ENCODE measurements at regions not wholly inside any gene's neighbourhood (a gene's known extent, or its start where the extent isn't known, plus 50 kb on each side); places are given as distances from the start of the nearest gene placed in this dataset.

DNA sequence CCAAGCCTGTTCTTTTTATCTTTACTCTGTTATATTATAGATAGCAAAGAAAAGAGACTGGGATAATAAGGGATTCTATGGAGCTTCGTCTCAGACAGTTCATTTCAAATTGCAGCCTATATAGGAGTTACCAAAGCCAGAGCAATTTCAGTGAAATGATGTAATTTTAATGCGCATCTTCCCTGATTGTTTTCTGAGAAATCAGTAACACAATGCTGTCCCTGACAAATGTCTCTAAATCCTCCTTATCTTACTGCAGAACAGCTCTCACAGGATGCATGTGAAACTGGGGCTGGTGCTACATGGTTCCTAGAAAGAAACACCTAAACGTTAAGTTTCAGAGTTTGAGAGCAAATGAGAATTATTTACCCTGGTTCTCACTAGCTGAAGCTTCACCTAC is 467.9 kb upstream of the ANO3 start:
- H3K4me1 ChIP-seq (ENCODE audit: control insufficient read depth, extremely low read depth, insufficient read depth, low read length): no peaks in the 10 kb centered on the region
- H3K4me2 ChIP-seq (ENCODE audit: control insufficient read depth, extremely low read depth, insufficient read depth, low read depth, low read length): no peak overlapping the region
- no peak for FAIRE-seq
- no peak overlapping the region for H3K27ac ChIP-seq (ENCODE audit: control insufficient read depth, insufficient read depth, low read length)
- no peak overlapping the region for H3K9ac ChIP-seq (ENCODE audit: control insufficient read depth, extremely low read depth, insufficient read depth, low read length)
- no peaks in the 10 kb centered on the region for H3K9me3 ChIP-seq (ENCODE audit: control insufficient read depth, low read depth, low read length)
- H3K36me3 ChIP-seq (ENCODE audit: control insufficient read depth in 2 of 2, extremely low read depth in 1 of 2, insufficient read depth in 2 of 2, low read length in 2 of 2): no peaks in the 10 kb centered on the region
- DNase-seq (ENCODE audit: low read depth, low spot score): no peak
- dilution Hi-C loops (cut with MboI; ENCODE audit: extremely low pct_ligation_motif_present, low sequenced_read_pairs): no loop called here
- TF ChIP-seq, protein P1, sequence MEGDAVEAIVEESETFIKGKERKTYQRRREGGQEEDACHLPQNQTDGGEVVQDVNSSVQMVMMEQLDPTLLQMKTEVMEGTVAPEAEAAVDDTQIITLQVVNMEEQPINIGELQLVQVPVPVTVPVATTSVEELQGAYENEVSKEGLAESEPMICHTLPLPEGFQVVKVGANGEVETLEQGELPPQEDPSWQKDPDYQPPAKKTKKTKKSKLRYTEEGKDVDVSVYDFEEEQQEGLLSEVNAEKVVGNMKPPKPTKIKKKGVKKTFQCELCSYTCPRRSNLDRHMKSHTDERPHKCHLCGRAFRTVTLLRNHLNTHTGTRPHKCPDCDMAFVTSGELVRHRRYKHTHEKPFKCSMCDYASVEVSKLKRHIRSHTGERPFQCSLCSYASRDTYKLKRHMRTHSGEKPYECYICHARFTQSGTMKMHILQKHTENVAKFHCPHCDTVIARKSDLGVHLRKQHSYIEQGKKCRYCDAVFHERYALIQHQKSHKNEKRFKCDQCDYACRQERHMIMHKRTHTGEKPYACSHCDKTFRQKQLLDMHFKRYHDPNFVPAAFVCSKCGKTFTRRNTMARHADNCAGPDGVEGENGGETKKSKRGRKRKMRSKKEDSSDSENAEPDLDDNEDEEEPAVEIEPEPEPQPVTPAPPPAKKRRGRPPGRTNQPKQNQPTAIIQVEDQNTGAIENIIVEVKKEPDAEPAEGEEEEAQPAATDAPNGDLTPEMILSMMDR (optimal IDR thresholded peaks at IDR 0.05 in 1 of 3, IDR thresholded peaks at IDR 0.05 in 1 of 3, conservative IDR thresholded peaks at IDR 0.05 in 1 of 3; ENCODE audit: extremely low read depth in 1 of 3, insufficient read depth in 2 of 3, low read length in 3 of 3): no peak
- no peak overlapping the region for H3K4me3 ChIP-seq (ENCODE audit: control insufficient read depth in 2 of 3, extremely low read depth in 1 of 3, insufficient read depth in 2 of 3, low read depth in 1 of 3, low read length in 3 of 3)
- no peaks in the 10 kb centered on the region for H3K79me2 ChIP-seq (ENCODE audit: control insufficient read depth, insufficient read depth, low read length)
- no peaks in the 10 kb centered on the region for H3K9me1 ChIP-seq (ENCODE audit: control insufficient read depth, extremely low read depth, insufficient read depth, low read length)
- H4K20me1 ChIP-seq (ENCODE audit: control insufficient read depth, extremely low read depth, insufficient read depth, low read length): no peaks in the 10 kb centered on the region
- H3K27me3 ChIP-seq (ENCODE audit: control insufficient read depth, extremely low read depth, insufficient read depth, low read length): no peaks in the 10 kb centered on the region
- no peak overlapping the region for H2AFZ ChIP-seq (ENCODE audit: control insufficient read depth, low read length)

DNA sequence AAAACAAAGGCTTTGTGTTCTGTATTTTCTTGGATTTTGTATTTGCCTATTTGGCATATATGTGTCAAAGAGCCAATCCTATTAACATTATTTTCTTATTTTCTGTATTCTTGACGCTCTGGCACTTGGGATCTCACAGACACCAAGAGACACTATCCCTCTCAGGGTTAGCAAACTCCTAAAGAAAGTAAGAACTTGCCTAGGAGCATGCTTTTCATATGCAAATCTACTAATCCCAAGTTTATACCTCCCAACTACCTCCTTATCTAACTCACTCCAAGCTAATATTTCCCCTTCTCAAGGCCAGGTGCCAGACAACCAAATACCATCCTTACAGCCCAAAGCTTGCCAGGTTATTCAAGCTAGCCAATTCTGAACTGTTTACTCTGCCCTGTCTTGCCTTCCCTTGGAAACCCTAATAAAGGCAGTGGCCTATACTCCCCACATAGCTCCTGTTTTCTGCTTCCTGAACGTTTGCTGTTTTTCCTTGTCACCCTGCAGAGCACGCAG is 455.4 kb upstream of the ANO3 start:
- H3K9me3 ChIP-seq (ENCODE audit: control insufficient read depth, low read depth, low read length): no peaks in the 10 kb centered on the region
- no peaks in the 10 kb centered on the region for H3K4me1 ChIP-seq (ENCODE audit: control insufficient read depth, extremely low read depth, insufficient read depth, low read length)
- TF ChIP-seq, protein P1 (optimal IDR thresholded peaks at IDR 0.05 in 1 of 3, IDR thresholded peaks at IDR 0.05 in 1 of 3, conservative IDR thresholded peaks at IDR 0.05 in 1 of 3; ENCODE audit: extremely low read depth in 1 of 3, insufficient read depth in 2 of 3, low read length in 3 of 3): no peak
- TF ChIP-seq EZH2 (IDR thresholded peaks at IDR 0.05; ENCODE audit: low read length): no peak
- FAIRE-seq (no peak), DNase-seq (ENCODE audit: low read depth, low spot score) (no peak)
- no peaks in the 10 kb centered on the region for H3K9me1 ChIP-seq (ENCODE audit: control insufficient read depth, extremely low read depth, insufficient read depth, low read length)
- H2AFZ ChIP-seq (ENCODE audit: control insufficient read depth, low read length): no peak overlapping the region
- dilution Hi-C loops (cut with MboI; ENCODE audit: extremely low pct_ligation_motif_present, low sequenced_read_pairs): no loop called here
- no peaks in the 10 kb centered on the region for H3K36me3 ChIP-seq (ENCODE audit: control insufficient read depth in 2 of 2, extremely low read depth in 1 of 2, insufficient read depth in 2 of 2, low read length in 2 of 2)
- no peaks in the 10 kb centered on the region for H4K20me1 ChIP-seq (ENCODE audit: control insufficient read depth, extremely low read depth, insufficient read depth, low read length)
- H3K27ac ChIP-seq (ENCODE audit: control insufficient read depth, insufficient read depth, low read length): no peak overlapping the region
- H3K4me2 ChIP-seq (ENCODE audit: control insufficient read depth, extremely low read depth, insufficient read depth, low read depth, low read length): no peak overlapping the region
- H3K79me2 ChIP-seq (ENCODE audit: control insufficient read depth, insufficient read depth, low read length): no peaks in the 10 kb centered on the region
- no peak overlapping the region for H3K4me3 ChIP-seq (ENCODE audit: control insufficient read depth in 2 of 3, extremely low read depth in 1 of 3, insufficient read depth in 2 of 3, low read depth in 1 of 3, low read length in 3 of 3)
- H3K27me3 ChIP-seq (ENCODE audit: control insufficient read depth, extremely low read depth, insufficient read depth, low read length): no peaks in the 10 kb centered on the region
- no peak overlapping the region for H3K9ac ChIP-seq (ENCODE audit: control insufficient read depth, extremely low read depth, insufficient read depth, low read length)

All from keratinocyte (primary cell).